Tibial nerve (tissue), 4 donors: ENCODE measurements at regions not wholly inside any gene's neighbourhood (a gene's known extent, or its start where the extent isn't known, plus 50 kb on each side); places are given as distances from the start of the nearest gene placed in this dataset.

Source experiments
- DNase-seq, 2 donors: peaks; one replicate each; pipeline ENCODE4 v3.0.0-alpha.2; 2019; ENCODE audit warnings: low spot score in 2 of 2
- H3K27ac ChIP-seq, 4 donors: fragments of 200-600 bp; sonication (generic) in 3 of 4; one replicate each; pipeline ENCODE4 v1.5.1; 2017 to 2019; ENCODE audit warnings: mild to moderate bottlenecking in 1 of 4
- H3K27me3 ChIP-seq, 2 donors: fragments of 200-600 bp; sonication (generic) in 1 of 2; one replicate each; pipeline versions ENCODE4 v1.5.1 to v1.6.0; 2017 to 2019
- H3K36me3 ChIP-seq, 3 donors: fragments of 200-600 bp; sonication (generic); one replicate each; pipeline ENCODE4 v1.5.1; 2018 to 2019
- H3K4me1 ChIP-seq, 4 donors: fragments of 200-600 bp; sonication (generic) in 3 of 4; one replicate each; pipeline ENCODE4 v1.5.1; 2017 to 2019
- H3K4me3 ChIP-seq, 4 donors: fragments of 200-600 bp; sonication (generic) in 3 of 4; one replicate each; pipeline ENCODE4 v1.5.1; 2017 to 2019; ENCODE audit warnings: mild to moderate bottlenecking in 1 of 4, moderate library complexity in 1 of 4
- H3K9me3 ChIP-seq, 4 donors: fragments of 200-600 bp; sonication (generic) in 3 of 4; one replicate each; pipeline ENCODE4 v1.5.1; 2017 to 2019
- CTCF ChIP-seq, 5 experiments: fragments of 200-600 bp in 3 of 5; fragments of 450-650 bp in 2 of 5; sonication (generic) in 3 of 5; IDR thresholded peaks; one replicate each; pipeline ENCODE4 v1.5.1; 2016 to 2019; ENCODE audit warnings: antibody characterized with exemption in 5 of 5, mild to moderate bottlenecking in 3 of 5, moderate library complexity in 2 of 5
- EP300 ChIP-seq, 2 donors: sonication (generic); formaldehyde crosslinking; IDR thresholded peaks; one replicate each; pipeline ENCODE4 v1.6.1; 2017; ENCODE audit warnings: antibody characterized with exemption in 2 of 2, mild to moderate bottlenecking in 1 of 2
- POLR2A ChIP-seq, 2 donors: fragments of 450-650 bp; IDR thresholded peaks; one replicate each; pipeline ENCODE4 v1.6.1; 2017; ENCODE audit warnings: antibody characterized with exemption in 2 of 2, mild to moderate bottlenecking in 2 of 2, moderate library complexity in 2 of 2
- WGBS, 2 donors: methylation state at CpG; one replicate each; pipeline ENCODE4 v1.1.5; 2018; 5-methylcytosine and 5-hydroxymethylcytosine counted together

DNA sequence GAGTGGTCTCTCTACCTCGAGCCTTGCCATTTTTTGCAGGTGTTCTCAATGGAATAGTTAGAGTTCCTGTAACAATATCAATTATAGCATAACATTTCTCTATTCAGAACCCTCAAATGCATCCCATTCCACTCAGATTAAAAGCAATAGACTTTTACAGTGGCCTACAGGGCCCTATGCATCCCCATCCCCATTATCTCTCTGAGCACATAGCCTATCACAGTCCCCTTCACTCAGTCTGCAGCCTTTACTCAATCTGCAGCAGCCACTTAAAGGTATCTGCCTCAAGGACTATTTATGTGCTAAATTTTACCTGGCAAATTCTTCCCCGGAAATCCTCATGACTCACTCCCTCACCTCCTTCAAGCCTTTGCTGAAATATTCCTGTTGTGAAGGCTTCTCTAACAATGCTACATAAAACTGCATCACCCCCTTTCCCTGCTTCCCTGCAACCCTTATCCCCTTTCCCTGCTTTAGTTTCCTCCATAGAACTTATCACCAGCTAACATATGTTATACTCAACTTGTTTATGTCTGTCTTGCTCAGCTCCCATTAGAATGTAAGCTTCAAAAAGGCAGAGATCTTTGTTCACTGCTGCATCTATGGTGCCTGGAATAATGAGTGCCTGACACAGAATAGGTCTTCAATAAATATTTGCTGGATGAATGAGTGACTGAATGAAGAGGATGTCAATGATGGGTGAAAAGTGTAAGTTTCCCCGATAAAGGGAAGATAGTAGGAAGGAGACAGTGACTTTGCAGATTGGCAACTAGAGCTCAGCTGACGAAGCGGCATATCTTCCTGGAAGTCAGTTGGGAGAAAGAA lies 54.1 kb upstream of the ZNF366 start:
- WGBS, 2 donors = 86% methylated on average over 5 of the region's 5 CpGs
- Histone ChIP-seq H3K9me3 (no peaks in the 10 kb centered on the region), H3K27me3 (no peaks in the 10 kb centered on the region), H3K4me1 (peaks cover 0 to 11% (median 7%) of the 10 kb centered on the region in 4 donors), H3K36me3 (no peaks in the 10 kb centered on the region), H3K27ac (no peak overlapping the region), H3K4me3 (no peak overlapping the region)
- no peak for DNase-seq
- TF ChIP-seq POLR2A (IDR thresholded peaks at IDR 0.05) (no peak), EP300 (IDR thresholded peaks at IDR 0.05) (no peak), CTCF (IDR thresholded peaks at IDR 0.05) (no peak)

- Histone ChIP-seq H3K9me3 (no peaks in the 10 kb centered on the region), H3K4me3 (no peak overlapping the region), H3K4me1 (peaks cover 0 to 20% (median 15%) of the 10 kb centered on the region in 4 donors), H3K36me3 (no peaks in the 10 kb centered on the region), H3K27me3 (no peaks in the 10 kb centered on the region), H3K27ac (no peak overlapping the region)
- TF ChIP-seq CTCF (IDR thresholded peaks at IDR 0.05) (no peak), EP300 (IDR thresholded peaks at IDR 0.05) (no peak), POLR2A (IDR thresholded peaks at IDR 0.05) (no peak)
- 62 to 79% methylated on average over 5 of the region's 5 CpGs for WGBS, 2 donors
- no peak for DNase-seq
Observed at GRCh38 chr5:72559866-72560766, 52.9 kb upstream of the ZNF366 start.

DNA sequence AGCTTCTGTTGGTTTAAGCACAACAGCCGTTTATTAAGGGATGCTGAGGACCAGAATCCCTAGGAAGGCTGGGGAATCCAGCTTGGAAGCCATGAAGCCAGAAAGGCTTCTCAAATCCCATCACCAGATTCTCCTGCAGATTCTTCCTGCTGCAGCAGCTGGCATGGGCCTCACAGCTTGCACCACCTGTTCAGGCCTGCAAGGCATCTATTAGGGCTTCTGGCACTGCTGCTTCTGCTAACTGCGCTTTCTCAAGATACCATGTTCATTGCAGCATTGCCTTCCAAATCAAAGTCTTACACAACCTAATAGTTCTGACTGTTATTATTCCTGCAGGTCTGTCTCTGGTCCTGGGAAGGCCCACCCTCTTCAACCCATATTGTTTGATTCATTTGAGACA lies 51.2 kb upstream of the ZNF366 start:
- no peaks in the 10 kb centered on the region for H3K36me3 ChIP-seq
- H3K9me3 ChIP-seq = no peaks in the 10 kb centered on the region
- TF ChIP-seq CTCF (IDR thresholded peaks at IDR 0.05) (no peak), POLR2A (IDR thresholded peaks at IDR 0.05) (no peak), EP300 (IDR thresholded peaks at IDR 0.05) (no peak)
- peaks cover 0 to 20% (median 15%) of the 10 kb centered on the region in 4 donors for H3K4me1 ChIP-seq
- H3K27me3 ChIP-seq = no peaks in the 10 kb centered on the region
- no peak overlapping the region for H3K27ac ChIP-seq
- DNase-seq = no peak
- whole genome bisulfite sequencing, 2 donors = 90% methylated on average over 2 of the region's 2 CpGs
- no peak overlapping the region for H3K4me3 ChIP-seq

GRCh38 chr5:72558046-72558336 lies 50.8 kb upstream of the ZNF366 start:
- Histone ChIP-seq H3K4me3 (no peak overlapping the region), H3K4me1 (peaks cover 0 to 20% (median 15%) of the 10 kb centered on the region in 4 donors), H3K27me3 (no peaks in the 10 kb centered on the region), H3K27ac (peak overlapping the region in 1 of 4 donors; percentile 78), H3K36me3 (no peaks in the 10 kb centered on the region), H3K9me3 (no peaks in the 10 kb centered on the region)
- TF ChIP-seq CTCF (IDR thresholded peaks at IDR 0.05) (no peak), EP300 (IDR thresholded peaks at IDR 0.05) (no peak), POLR2A (IDR thresholded peaks at IDR 0.05) (no peak)
- DNase-seq = no peak
- WGBS, 2 donors = 79 to 93% methylated on average over 11 of the region's 11 CpGs
